NT2/D1 (cell line): ENCODE measurements at regions not wholly inside any gene's neighbourhood (a gene's known extent, or its start where the extent isn't known, plus 50 kb on each side); places are given as distances from the start of the nearest gene placed in this dataset.

Experiments
- SUZ12 ChIP-seq: IDR thresholded peaks from 2 replicates; pipeline ENCODE4 v1.6.1; 2011; ENCODE audit not compliant: insufficient read length, insufficient read depth; ENCODE audit errors: extremely low read depth
- YY1 ChIP-seq: IDR thresholded peaks from 2 replicates; pipeline ENCODE4 v1.6.1; 2011; ENCODE audit not compliant: insufficient read length, insufficient read depth
- ZNF274 ChIP-seq: IDR thresholded peaks from 2 replicates; pipeline ENCODE4 v1.6.1; 2011; ENCODE audit warnings: mild to moderate bottlenecking, low read depth, low read length

DNA sequence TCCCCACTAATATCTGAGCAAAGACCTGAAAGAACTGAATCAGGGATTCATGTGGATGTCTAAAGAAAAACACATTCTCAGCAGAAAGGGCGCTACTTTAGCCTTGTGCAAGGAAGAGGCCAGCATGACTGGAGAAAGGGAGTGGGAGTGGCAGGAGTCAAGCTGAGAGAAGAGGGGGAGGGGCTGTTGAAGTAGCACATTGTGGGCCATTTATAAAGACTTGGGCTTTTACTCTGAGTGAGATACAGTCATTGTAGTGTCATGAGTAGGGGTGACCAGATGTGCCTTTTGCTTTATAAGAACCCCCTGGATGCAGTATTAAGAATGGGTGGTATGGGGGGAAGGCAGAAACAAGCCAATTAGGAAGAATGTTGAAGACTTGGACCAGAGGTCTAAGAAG is 452.8 kb downstream of the ENC1 start:
- TF ChIP-seq SUZ12: no peak
- no peak for TF ChIP-seq YY1
- no peak for TF ChIP-seq ZNF274
